PC-3 (cell line): ENCODE measurements at regions not wholly inside any gene's neighbourhood (a gene's known extent, or its start where the extent isn't known, plus 50 kb on each side); places are given as distances from the start of the nearest gene placed in this dataset.

Experiments used
- ATAC-seq: fragments of 200-7000 bp; cut with Tn5 transposase; 2 replicates; pipeline ENCODE4 v1.9.1; 2020; ENCODE audit warnings: mild to moderate bottlenecking, moderate library complexity
- BruUV-seq: library from RNA; stranded (reverse); fragments of 400-500 nt; replicated peaks from 2 replicates; lab custom pipeline; 2021; lab: Mats Ljungman, UMichigan
- CTCF ChIA-PET: fragments of 300-600 bp; sonication (Branson Sonifier 250); formaldehyde crosslinking; loops from one replicate; lab custom pipeline; 2022; ENCODE audit warnings: antibody characterized with exemption; lab: Charles Lee
- POLR2A ChIA-PET: fragments of 300-600 bp; sonication (Branson Sonifier 250); formaldehyde crosslinking; loops from one replicate; lab custom pipeline; 2022; ENCODE audit warnings: antibody characterized with exemption; ENCODE audit not compliant: unreplicated experiment; lab: Charles Lee
- DNase-seq: peaks from one replicate; pipeline ENCODE4 v3.0.0-alpha.2; 2015
- H2AFZ ChIP-seq: fragments of 300-600 bp; sonication (generic); 2 replicates; pipeline ENCODE4 v1.6.0; 2016; ENCODE audit warnings: antibody characterized with exemption, low read length
- H3F3A ChIP-seq: fragments of 300-600 bp; sonication (generic); one replicate; pipeline ENCODE4 v1.6.0; 2017; ENCODE audit warnings: antibody characterized with exemption, low read length, control low read depth, mild to moderate bottlenecking; ENCODE audit not compliant: unreplicated experiment
- H3K27ac ChIP-seq: fragments of 300-600 bp; sonication (generic); 2 replicates; pipeline ENCODE4 v1.5.1; 2016; ENCODE audit warnings: mild to moderate bottlenecking, low read length
- H3K27me3 ChIP-seq: fragments of 300-600 bp; sonication (generic); 2 replicates; pipeline ENCODE4 v1.6.1; 2016; ENCODE audit warnings: low read length, mixed read lengths
- H3K36me3 ChIP-seq: fragments of 300-600 bp; sonication (generic); 2 replicates; pipeline ENCODE4 v1.6.1; 2016; ENCODE audit warnings: low read depth, mixed run types, low read length, mixed read lengths
- H3K4me1 ChIP-seq: fragments of 300-600 bp; sonication (generic); 2 replicates; pipeline ENCODE4 v1.5.1; 2016; ENCODE audit warnings: low read length; ENCODE audit not compliant: insufficient read depth
- H3K4me2 ChIP-seq: fragments of 300-600 bp; sonication (generic); 2 replicates; pipeline ENCODE4 v1.6.0; 2016; ENCODE audit warnings: low read length
- H3K4me3 ChIP-seq: fragments of 300-600 bp; sonication (generic); 2 replicates; pipeline ENCODE4 v1.5.1; 2016; ENCODE audit warnings: mild to moderate bottlenecking, low read length, mixed read lengths
- H3K79me2 ChIP-seq: fragments of 300-600 bp; sonication (generic); 2 replicates; pipeline ENCODE4 v1.6.1; 2017; ENCODE audit warnings: low read length, mixed read lengths
- H3K9ac ChIP-seq: fragments of 300-600 bp; sonication (generic); 2 replicates; pipeline ENCODE4 v1.6.0; 2016; ENCODE audit warnings: mild to moderate bottlenecking, low read length
- H3K9me2 ChIP-seq: fragments of 300-600 bp; sonication (generic); replicated peaks from 2 replicates; pipeline ENCODE4 v1.6.1; 2016; ENCODE audit warnings: mixed run types, low read length, mixed read lengths
- H3K9me3 ChIP-seq: fragments of 300-600 bp; sonication (generic); 2 replicates; pipeline ENCODE4 v1.6.1; 2016; ENCODE audit warnings: low read length, mixed read lengths
- H4K20me1 ChIP-seq: fragments of 300-600 bp; sonication (generic); 2 replicates; pipeline ENCODE4 v1.6.1; 2016; ENCODE audit warnings: low read length, mixed read lengths
- EZH2 ChIP-seq: fragments of 300-600 bp; sonication (generic); IDR thresholded peaks from one replicate; pipeline ENCODE4 v1.6.1; 2017; ENCODE audit warnings: antibody characterized with exemption, mild to moderate bottlenecking, low read length; ENCODE audit not compliant: unreplicated experiment
- EZH2phosphoT487 ChIP-seq: fragments of 300-600 bp; sonication (generic); IDR thresholded peaks from 2 replicates; pipeline ENCODE4 v1.6.1; 2018; ENCODE audit warnings: mild to moderate bottlenecking, antibody characterized with exemption, low read length, borderline replicate concordance
- intact Hi-C: fragments of 100-400 bp; cut with micrococcal nuclease; formaldehyde crosslinking; loops from 2 replicates; pipeline ENCODE4 v1.9.0; 2023
- TF ChIP-seq, protein P1 (sequence below): fragments of 300-600 bp; sonication (generic); conservative IDR thresholded peaks from 2 replicates; pipeline ENCODE4 v1.5.1; 2017; ENCODE audit warnings: antibody characterized with exemption, low read depth, mild to moderate bottlenecking, low read length

DNA sequence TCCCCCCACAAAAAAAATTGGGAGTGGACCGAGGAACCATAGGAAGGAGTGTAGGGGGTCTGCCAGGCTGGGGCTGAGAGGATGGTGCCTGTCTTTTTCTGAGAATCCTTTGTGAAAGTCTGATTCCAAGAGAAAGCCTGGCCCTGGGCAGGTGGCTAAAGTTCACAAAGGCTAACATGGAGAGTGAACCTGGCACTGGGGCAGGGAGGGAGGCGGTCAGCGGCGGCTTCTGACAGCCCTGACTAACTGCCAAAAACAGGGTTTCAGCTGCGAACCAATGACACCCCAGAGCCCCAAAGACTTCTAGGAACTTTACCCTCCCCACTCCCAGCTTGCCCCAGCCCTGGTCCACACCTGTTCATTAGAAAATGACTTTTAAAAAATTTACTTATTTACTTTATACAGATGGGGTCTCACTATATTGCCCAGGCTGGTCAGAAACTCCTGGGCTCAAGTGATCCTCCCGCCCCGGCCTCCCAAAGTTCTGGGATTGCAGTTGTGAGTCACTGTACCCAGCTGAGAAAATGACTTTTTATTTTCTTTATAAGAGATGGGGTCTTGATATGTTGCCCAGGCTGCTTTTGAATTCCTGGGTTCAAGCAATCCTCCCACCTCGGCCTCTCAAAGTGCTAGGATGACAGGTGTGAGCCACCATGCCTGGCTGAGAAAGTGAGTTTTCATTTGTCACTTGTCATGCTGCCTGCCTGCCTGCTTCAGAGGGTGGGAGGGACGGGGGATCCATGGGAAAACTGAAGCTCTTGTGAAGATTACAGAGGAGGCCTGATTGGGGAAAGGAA, 61.0 kb upstream of the DUSP5 start:
- no peak overlapping the region for H2AFZ ChIP-seq
- CTCF ChIA-PET: no interaction called here
- H3K4me3 ChIP-seq: no peak overlapping the region
- H3K79me2 ChIP-seq: no peaks in the 10 kb centered on the region
- no peak overlapping the region for H3K4me2 ChIP-seq
- DNase-seq: no peak
- H3F3A ChIP-seq: no peaks in the 10 kb centered on the region
- POLR2A ChIA-PET: no interaction called here
- no peak overlapping the region for H3K27ac ChIP-seq
- TF ChIP-seq, protein P1, sequence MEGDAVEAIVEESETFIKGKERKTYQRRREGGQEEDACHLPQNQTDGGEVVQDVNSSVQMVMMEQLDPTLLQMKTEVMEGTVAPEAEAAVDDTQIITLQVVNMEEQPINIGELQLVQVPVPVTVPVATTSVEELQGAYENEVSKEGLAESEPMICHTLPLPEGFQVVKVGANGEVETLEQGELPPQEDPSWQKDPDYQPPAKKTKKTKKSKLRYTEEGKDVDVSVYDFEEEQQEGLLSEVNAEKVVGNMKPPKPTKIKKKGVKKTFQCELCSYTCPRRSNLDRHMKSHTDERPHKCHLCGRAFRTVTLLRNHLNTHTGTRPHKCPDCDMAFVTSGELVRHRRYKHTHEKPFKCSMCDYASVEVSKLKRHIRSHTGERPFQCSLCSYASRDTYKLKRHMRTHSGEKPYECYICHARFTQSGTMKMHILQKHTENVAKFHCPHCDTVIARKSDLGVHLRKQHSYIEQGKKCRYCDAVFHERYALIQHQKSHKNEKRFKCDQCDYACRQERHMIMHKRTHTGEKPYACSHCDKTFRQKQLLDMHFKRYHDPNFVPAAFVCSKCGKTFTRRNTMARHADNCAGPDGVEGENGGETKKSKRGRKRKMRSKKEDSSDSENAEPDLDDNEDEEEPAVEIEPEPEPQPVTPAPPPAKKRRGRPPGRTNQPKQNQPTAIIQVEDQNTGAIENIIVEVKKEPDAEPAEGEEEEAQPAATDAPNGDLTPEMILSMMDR: no peak
- TF ChIP-seq EZH2phosphoT487: no peak
- no peak for TF ChIP-seq EZH2
- no peaks in the 10 kb centered on the region for H3K4me1 ChIP-seq
- ATAC-seq: no peak
- H3K9me2 ChIP-seq: no peaks in the 10 kb centered on the region
- BruUV-seq: no TSS peak
- no peaks in the 10 kb centered on the region for H3K9me3 ChIP-seq
- no peak overlapping the region for H3K9ac ChIP-seq
- H3K27me3 ChIP-seq: no peaks in the 10 kb centered on the region
- no peaks in the 10 kb centered on the region for H4K20me1 ChIP-seq
- intact Hi-C loops: no loop called here
- no peaks in the 10 kb centered on the region for H3K36me3 ChIP-seq

DNA sequence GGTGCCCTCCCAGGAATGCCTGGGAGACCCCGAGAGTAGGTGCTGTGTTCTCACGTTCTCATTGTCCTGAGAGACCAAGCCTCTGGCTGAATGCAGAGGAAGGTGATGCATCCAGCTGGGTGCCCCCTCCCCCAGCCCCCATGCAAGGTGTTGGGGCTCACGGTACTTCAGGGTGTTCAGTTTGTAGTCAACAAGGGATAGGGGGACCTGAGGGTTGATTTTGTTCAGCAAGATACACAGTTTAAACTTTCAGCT, 60.4 kb upstream of the DUSP5 start:
- Histone ChIP-seq H3K9me2 (no peaks in the 10 kb centered on the region), H3K4me2 (no peak overlapping the region), H3K27me3 (no peaks in the 10 kb centered on the region), H3K27ac (no peak overlapping the region), H3K9me3 (no peaks in the 10 kb centered on the region), H3K4me1 (no peaks in the 10 kb centered on the region), H3F3A (no peaks in the 10 kb centered on the region), H4K20me1 (no peaks in the 10 kb centered on the region), H3K4me3 (no peak overlapping the region), H3K36me3 (no peaks in the 10 kb centered on the region), H3K9ac (no peak overlapping the region), H2AFZ (no peak overlapping the region), H3K79me2 (no peaks in the 10 kb centered on the region)
- no peak for ATAC-seq
- intact Hi-C loops: no loop called here
- ChIA-PET CTCF (no interaction called here), POLR2A (no interaction called here)
- no TSS peak for BruUV-seq
- TF ChIP-seq EZH2 (no peak), EZH2phosphoT487 (no peak)
- TF ChIP-seq, protein P1: no peak
- DNase-seq: no peak

DNA sequence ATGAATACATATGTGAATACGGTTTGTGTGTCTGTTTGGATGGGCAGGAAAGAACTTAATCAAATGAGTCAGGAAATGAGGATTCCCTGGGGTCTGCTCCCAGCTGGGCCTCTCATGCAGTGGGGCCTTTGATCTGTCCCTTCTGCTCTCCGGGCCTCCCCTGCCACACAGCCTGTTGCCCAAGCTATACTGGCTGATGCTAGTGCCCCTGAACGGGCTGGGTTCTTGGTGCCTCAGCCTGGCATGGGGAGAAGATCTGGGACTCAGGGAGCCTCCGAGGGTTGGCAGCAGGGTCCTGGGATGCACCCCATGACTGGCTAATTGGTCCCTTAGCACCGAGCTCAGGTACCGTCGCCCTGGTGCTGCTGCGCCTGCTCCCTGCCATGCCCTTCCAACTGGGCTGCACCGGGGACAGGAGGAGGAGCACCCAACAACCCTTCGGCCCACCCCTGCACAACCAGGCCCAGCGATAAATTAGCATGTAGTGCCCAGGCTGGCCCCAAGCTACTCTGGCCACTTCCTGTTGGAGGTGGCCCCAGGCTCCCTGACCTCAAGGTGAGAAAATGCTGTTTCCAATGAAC, 59.9 kb upstream of the DUSP5 start:
- Histone ChIP-seq H3K9ac (no peak overlapping the region), H4K20me1 (no peaks in the 10 kb centered on the region), H2AFZ (no peak overlapping the region), H3K4me2 (no peak overlapping the region), H3K79me2 (no peaks in the 10 kb centered on the region), H3K9me3 (no peaks in the 10 kb centered on the region), H3K27me3 (no peaks in the 10 kb centered on the region), H3K4me3 (no peak overlapping the region), H3F3A (no peaks in the 10 kb centered on the region), H3K9me2 (no peaks in the 10 kb centered on the region), H3K27ac (no peak overlapping the region), H3K36me3 (no peaks in the 10 kb centered on the region), H3K4me1 (no peaks in the 10 kb centered on the region)
- no peak for TF ChIP-seq EZH2
- no peak for ATAC-seq
- ChIA-PET POLR2A (no interaction called here), CTCF (no interaction called here)
- intact Hi-C loops: no loop called here
- DNase-seq: no peak
- no TSS peak for BruUV-seq
